HUES64 (cell line): ENCODE measurements at regions not wholly inside any gene's neighbourhood (a gene's known extent, or its start where the extent isn't known, plus 50 kb on each side); places are given as distances from the start of the nearest gene placed in this dataset.

Experiments
- H3K27ac ChIP-seq: 2 replicates; pipeline ENCODE4 v1.7.0; 2013; ENCODE audit warnings: low read depth, low read length, inconsistent platforms
- H3K27me3 ChIP-seq: 2 replicates; pipeline ENCODE4 v1.6.1; 2013; ENCODE audit warnings: mild to moderate bottlenecking, low read length; ENCODE audit not compliant: insufficient read depth
- H3K36me3 ChIP-seq: 2 replicates; pipeline ENCODE4 v1.6.1; 2013; ENCODE audit warnings: mild to moderate bottlenecking, low read length; ENCODE audit not compliant: insufficient read depth
- H3K4me1 ChIP-seq: 2 replicates; pipeline ENCODE4 v1.6.1; 2013; ENCODE audit warnings: mild to moderate bottlenecking, low read length, moderate library complexity; ENCODE audit not compliant: insufficient read depth
- H3K4me3 ChIP-seq: 2 replicates; pipeline ENCODE4 v1.5.1; 2013; ENCODE audit warnings: mild to moderate bottlenecking, low read length, moderate library complexity
- H3K9ac ChIP-seq: 2 replicates; pipeline ENCODE4 v1.6.1; 2013; ENCODE audit warnings: mild to moderate bottlenecking, low read depth, low read length
- H3K9me3 ChIP-seq: 2 replicates; pipeline ENCODE4 v1.6.1; 2013; ENCODE audit warnings: low read depth, low read length; ENCODE audit not compliant: insufficient read depth
- WGBS: fragments of 150-250, 120-280 bp; methylation state at CpG from one replicate; pipeline ENCODE4 v1.1.7; 2013; ENCODE audit warnings: missing lambda C conversion rate; 5-methylcytosine and 5-hydroxymethylcytosine counted together

GRCh38 chr6:151729829-151730495, 77.5 kb upstream of the ESR1 start:
- H3K9me3 ChIP-seq: no peaks in the 10 kb centered on the region
- no peaks in the 10 kb centered on the region for H3K4me1 ChIP-seq
- H3K9ac ChIP-seq: no peak overlapping the region
- no peak overlapping the region for H3K4me3 ChIP-seq
- H3K27ac ChIP-seq: no peak overlapping the region
- no peaks in the 10 kb centered on the region for H3K36me3 ChIP-seq
- 88% methylated on average over 6 of the region's 6 CpGs for WGBS
- no peaks in the 10 kb centered on the region for H3K27me3 ChIP-seq

- Histone ChIP-seq H3K4me3 (no peak overlapping the region), H3K9me3 (no peaks in the 10 kb centered on the region), H3K9ac (no peak overlapping the region), H3K4me1 (no peaks in the 10 kb centered on the region), H3K36me3 (no peaks in the 10 kb centered on the region), H3K27me3 (no peaks in the 10 kb centered on the region), H3K27ac (no peak overlapping the region)
- 91% methylated on average over 2 of the region's 2 CpGs for WGBS
Measured at GRCh38 chr6:151730496-151730870, 77.0 kb upstream of the ESR1 start.

- Histone ChIP-seq H3K4me1 (no peaks in the 10 kb centered on the region), H3K9me3 (no peaks in the 10 kb centered on the region), H3K27me3 (no peaks in the 10 kb centered on the region), H3K9ac (no peak overlapping the region), H3K36me3 (no peaks in the 10 kb centered on the region), H3K27ac (no peak overlapping the region), H3K4me3 (no peak overlapping the region)
- WGBS: 85% methylated on average over 3 of the region's 3 CpGs
Measured at GRCh38 chr6:151731313-151731712, 76.2 kb upstream of the ESR1 start.

DNA sequence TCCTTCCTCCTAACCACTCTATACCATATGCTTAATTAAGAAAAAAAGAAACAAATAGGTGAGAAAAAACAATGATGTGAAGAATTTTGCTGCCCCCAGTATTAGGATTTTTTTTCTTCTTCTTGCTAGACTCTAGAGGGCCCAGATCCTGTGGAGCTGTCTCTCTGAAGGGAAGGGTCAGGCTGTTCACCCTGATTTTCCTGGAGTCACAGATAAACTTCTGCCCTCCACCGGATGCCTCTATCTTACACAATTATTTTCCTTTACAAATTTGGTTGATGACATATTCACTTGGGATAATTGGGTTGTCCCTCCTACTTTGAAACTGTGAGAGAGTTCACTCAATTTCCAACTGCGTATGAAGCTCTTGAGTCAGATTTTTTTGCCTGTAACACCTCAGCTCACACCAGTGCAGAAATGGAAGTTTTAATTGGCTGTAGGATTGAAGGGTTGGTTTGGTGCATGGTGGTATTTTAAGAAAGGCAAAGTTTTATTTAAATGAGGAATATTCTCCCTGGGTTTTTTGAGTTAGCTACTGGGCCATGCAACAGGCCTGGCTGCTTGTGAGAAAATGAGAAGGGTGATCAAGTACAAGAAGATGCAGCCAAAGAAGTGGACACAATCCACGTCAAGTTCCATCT, 73.7 kb upstream of the ESR1 start:
- H3K9ac ChIP-seq: no peak overlapping the region
- no peaks in the 10 kb centered on the region for H3K4me1 ChIP-seq
- 94% methylated on average over 2 of the region's 3 CpGs for WGBS
- H3K36me3 ChIP-seq: no peaks in the 10 kb centered on the region
- no peak overlapping the region for H3K4me3 ChIP-seq
- H3K9me3 ChIP-seq: no peaks in the 10 kb centered on the region
- no peaks in the 10 kb centered on the region for H3K27me3 ChIP-seq
- no peak overlapping the region for H3K27ac ChIP-seq

DNA sequence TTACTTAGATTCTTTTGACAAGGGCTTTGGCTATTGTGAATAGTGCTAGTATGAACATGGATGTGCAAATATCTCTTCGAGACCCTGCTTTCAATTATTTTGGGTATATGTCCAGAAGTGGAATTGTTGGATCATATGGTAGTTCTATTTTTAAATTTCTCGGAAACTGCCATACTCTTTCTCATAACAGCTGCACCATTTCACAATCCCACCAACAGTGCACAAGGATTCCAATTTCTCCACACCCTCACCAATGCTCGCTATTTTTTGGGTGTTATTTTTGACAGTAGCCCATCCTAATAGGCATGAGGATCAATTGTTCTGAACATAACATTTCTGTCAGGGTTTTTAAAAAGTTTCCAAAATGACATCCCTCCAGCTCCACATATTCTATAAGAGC, 69.2 kb upstream of the ESR1 start:
- Histone ChIP-seq H3K27ac (no peak overlapping the region), H3K36me3 (no peaks in the 10 kb centered on the region), H3K9ac (no peak overlapping the region), H3K4me3 (no peak overlapping the region), H3K27me3 (no peaks in the 10 kb centered on the region), H3K9me3 (no peaks in the 10 kb centered on the region), H3K4me1 (no peaks in the 10 kb centered on the region)
- 79% methylated on average over 3 of the region's 3 CpGs for WGBS

GRCh38 chr6:151738960-151739359, 68.5 kb upstream of the ESR1 start:
- 77% methylated on average over 1 of the region's 1 CpG for WGBS
- Histone ChIP-seq H3K9me3 (no peaks in the 10 kb centered on the region), H3K27ac (no peak overlapping the region), H3K4me3 (no peak overlapping the region), H3K36me3 (no peaks in the 10 kb centered on the region), H3K9ac (no peak overlapping the region), H3K27me3 (no peaks in the 10 kb centered on the region), H3K4me1 (no peaks in the 10 kb centered on the region)

DNA sequence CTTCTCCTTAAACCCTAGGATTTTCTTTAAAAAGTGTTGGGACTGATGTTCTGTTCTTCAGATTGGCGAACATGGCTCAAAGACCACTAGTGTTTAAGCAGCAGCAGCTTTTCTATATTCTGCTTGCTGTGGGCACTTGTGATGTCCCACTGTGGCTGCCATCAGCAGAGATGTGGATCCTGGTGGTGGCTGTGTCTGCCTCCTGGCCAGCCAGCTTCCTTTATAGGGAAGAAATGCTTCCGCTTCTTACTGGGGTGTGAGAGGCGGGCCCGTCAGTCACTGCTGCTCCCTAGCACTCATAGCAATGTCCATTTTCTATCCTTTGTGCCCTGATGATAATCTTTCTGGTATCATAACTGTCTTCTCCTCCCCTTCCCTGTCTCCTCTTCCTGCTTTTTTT, 66.7 kb upstream of the ESR1 start:
- Histone ChIP-seq H3K27me3 (no peaks in the 10 kb centered on the region), H3K36me3 (no peaks in the 10 kb centered on the region), H3K4me1 (no peaks in the 10 kb centered on the region), H3K9ac (no peak overlapping the region), H3K4me3 (no peak overlapping the region), H3K27ac (no peak overlapping the region), H3K9me3 (no peaks in the 10 kb centered on the region)
- 91% methylated on average over 4 of the region's 4 CpGs for WGBS

GRCh38 chr6:151747896-151748295, 59.6 kb upstream of the ESR1 start:
- Histone ChIP-seq H3K27me3 (no peaks in the 10 kb centered on the region), H3K9ac (no peak overlapping the region), H3K36me3 (no peaks in the 10 kb centered on the region), H3K9me3 (no peaks in the 10 kb centered on the region), H3K4me1 (no peaks in the 10 kb centered on the region), H3K4me3 (no peak overlapping the region), H3K27ac (no peak overlapping the region)
- WGBS: 92% methylated on average over 2 of the region's 2 CpGs

DNA sequence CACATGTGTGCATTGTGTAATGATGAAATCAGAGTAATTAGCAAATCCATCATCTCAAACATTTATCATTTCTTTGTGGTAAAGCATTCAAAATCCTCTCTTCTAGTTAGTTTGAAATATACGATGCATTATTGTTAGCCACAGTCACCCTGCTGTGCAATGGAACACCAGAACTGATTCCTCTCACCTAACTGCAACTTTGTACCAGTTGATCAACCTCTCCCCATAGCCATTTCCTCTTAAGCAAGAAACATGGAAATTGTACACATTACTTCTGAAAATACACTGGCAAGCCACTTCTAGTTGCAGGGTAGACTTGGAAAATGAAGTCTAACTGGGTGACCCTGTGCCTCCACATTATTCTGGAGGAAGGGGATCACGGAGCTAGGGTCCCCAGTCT, 58.1 kb upstream of the ESR1 start:
- Histone ChIP-seq H3K27ac (no peak overlapping the region), H3K9ac (no peak overlapping the region), H3K4me3 (no peak overlapping the region), H3K36me3 (no peaks in the 10 kb centered on the region), H3K9me3 (no peaks in the 10 kb centered on the region), H3K4me1 (no peaks in the 10 kb centered on the region), H3K27me3 (no peaks in the 10 kb centered on the region)
- 95% methylated on average over 2 of the region's 2 CpGs for WGBS

DNA sequence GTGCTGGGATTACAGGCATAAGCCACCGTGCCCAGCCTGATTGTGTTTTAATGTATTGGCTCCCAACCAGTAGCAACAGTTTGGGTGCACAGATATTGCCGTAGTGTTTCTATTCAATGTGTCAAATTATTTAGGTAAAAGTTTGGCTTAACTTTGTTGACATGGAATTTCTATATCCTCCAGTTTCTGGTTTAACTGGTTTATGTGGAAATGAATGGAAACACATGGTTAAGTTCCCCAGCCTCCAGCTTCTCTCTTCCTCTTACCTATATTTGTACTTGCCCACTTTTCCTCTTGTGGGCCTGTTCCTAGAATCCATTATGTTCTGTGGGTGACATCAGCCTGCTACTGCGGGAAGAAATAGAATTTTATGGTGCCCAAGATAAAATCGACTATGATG, 53.9 kb upstream of the ESR1 start:
- H3K9ac ChIP-seq: no peak overlapping the region
- no peaks in the 10 kb centered on the region for H3K9me3 ChIP-seq
- H3K4me3 ChIP-seq: no peak overlapping the region
- H3K4me1 ChIP-seq: no peaks in the 10 kb centered on the region
- no peak overlapping the region for H3K27ac ChIP-seq
- no peaks in the 10 kb centered on the region for H3K36me3 ChIP-seq
- H3K27me3 ChIP-seq: no peaks in the 10 kb centered on the region
- WGBS: 98% methylated on average over 4 of the region's 4 CpGs

- H3K27ac ChIP-seq: no peak overlapping the region
- no peak overlapping the region for H3K4me3 ChIP-seq
- no peaks in the 10 kb centered on the region for H3K36me3 ChIP-seq
- 89% methylated on average over 5 of the region's 5 CpGs for WGBS
- no peaks in the 10 kb centered on the region for H3K9me3 ChIP-seq
- H3K9ac ChIP-seq: no peak overlapping the region
- H3K27me3 ChIP-seq: no peaks in the 10 kb centered on the region
- no peaks in the 10 kb centered on the region for H3K4me1 ChIP-seq
Measured at GRCh38 chr6:151757506-151757955, 50.0 kb upstream of the ESR1 start.
